ENCODE measurements at regions not wholly inside any gene's neighbourhood (a gene's known extent, or its start where the extent isn't known, plus 50 kb on each side); places are given as distances from the start of the nearest gene placed in this dataset.

DNA sequence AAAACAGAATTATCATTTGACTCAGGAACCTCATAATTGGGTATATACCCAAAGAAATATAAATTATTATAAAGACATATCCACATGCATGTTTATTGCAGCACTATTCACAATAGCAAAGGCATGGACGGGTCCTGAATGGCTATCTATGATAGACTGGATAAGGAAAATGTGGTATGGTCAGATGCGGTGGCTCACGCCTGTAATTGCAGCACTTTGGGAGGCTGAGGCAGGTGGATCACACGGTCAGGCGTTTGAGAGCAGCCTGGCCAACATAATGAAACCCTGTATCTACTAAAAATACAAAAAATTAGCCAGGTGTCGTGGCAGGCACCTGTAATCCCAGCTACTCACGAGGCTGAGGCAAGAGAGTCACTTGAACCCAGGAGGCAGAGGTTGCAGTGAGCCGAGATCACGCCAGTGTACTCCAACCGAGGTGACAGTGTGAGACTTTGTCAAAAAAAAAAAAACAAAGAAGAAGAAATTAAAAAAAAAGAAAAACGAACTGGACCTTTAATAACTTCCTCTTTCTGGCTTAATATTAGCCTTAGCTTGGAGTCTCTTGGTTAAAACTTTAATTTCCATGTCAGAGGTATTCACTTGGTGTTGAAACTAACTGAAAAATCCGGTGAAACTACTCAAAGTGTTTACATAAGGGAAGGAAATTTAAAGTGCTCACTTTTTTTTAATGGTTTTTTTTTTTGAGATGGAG lies 104.4 kb downstream of the ZNF486 start:
- TF ChIP-seq, protein P1, sequence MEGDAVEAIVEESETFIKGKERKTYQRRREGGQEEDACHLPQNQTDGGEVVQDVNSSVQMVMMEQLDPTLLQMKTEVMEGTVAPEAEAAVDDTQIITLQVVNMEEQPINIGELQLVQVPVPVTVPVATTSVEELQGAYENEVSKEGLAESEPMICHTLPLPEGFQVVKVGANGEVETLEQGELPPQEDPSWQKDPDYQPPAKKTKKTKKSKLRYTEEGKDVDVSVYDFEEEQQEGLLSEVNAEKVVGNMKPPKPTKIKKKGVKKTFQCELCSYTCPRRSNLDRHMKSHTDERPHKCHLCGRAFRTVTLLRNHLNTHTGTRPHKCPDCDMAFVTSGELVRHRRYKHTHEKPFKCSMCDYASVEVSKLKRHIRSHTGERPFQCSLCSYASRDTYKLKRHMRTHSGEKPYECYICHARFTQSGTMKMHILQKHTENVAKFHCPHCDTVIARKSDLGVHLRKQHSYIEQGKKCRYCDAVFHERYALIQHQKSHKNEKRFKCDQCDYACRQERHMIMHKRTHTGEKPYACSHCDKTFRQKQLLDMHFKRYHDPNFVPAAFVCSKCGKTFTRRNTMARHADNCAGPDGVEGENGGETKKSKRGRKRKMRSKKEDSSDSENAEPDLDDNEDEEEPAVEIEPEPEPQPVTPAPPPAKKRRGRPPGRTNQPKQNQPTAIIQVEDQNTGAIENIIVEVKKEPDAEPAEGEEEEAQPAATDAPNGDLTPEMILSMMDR (IDR thresholded peaks at IDR 0.05) = no peak
- TF ChIP-seq EP300 (IDR thresholded peaks at IDR 0.05) = no peak
